ENCODE measurements at regions not wholly inside any gene's neighbourhood (a gene's known extent, or its start where the extent isn't known, plus 50 kb on each side); places are given as distances from the start of the nearest gene placed in this dataset.

DNA sequence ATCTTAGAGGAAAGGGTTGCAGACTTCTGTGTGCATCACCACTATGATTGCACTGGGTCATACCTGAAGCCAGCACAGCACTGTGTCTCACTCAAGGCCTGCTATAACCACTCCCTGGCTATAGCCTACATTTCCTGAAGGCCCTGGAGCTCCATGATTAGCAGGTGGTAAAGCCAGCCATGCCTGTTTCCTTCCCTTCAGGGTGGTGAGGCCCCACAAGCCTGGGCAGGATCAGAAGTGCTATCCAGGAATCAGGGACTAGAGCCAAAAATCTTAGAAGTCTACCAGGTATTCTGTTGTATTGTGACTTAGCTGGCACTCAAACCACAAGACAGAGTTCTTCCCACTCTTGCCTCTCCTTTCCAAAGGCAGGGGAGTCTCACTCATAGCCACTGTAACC, 734.6 kb downstream of the GLUD2 start:
- no peak overlapping the region for H3K18ac ChIP-seq (ENCODE audit: low read length)
- H3K4me2 ChIP-seq (ENCODE audit: low read length) = no peak overlapping the region
- H3K14ac ChIP-seq (ENCODE audit: low read length) = no peak overlapping the region
- H3K79me2 ChIP-seq (ENCODE audit: control insufficient read depth, insufficient read depth, low read length, poor library complexity) = no peaks in the 10 kb centered on the region
- no peaks in the 10 kb centered on the region for H3K27me3 ChIP-seq (ENCODE audit: insufficient read depth, low read length)
- peaks cover 0 to 2% of the 10 kb centered on the region in 2 experiments for H3K4me1 ChIP-seq (ENCODE audit: control insufficient read depth in 1 of 2, insufficient read depth in 2 of 2, low read length in 2 of 2)
- H2BK12ac ChIP-seq (ENCODE audit: low read length) = no peak overlapping the region
- H3K36me3 ChIP-seq (ENCODE audit: control insufficient read depth in 1 of 2, insufficient read depth in 2 of 2, low read length in 2 of 2) = no peaks in the 10 kb centered on the region
- no peak overlapping the region for H2BK120ac ChIP-seq (ENCODE audit: insufficient read depth, low read length, poor library complexity)
- no peak overlapping the region for H3K27ac ChIP-seq (ENCODE audit: low read depth, low read length)
- no peak overlapping the region for H4K8ac ChIP-seq (ENCODE audit: low read depth, low read length)
- H3K79me1 ChIP-seq (ENCODE audit: low read length) = no peaks in the 10 kb centered on the region
- no peaks in the 10 kb centered on the region for H3K9me3 ChIP-seq (ENCODE audit: insufficient read depth, low read depth, low read length)
- H3K4ac ChIP-seq (ENCODE audit: low read depth, low read length) = no peak overlapping the region
- H2AK5ac ChIP-seq (ENCODE audit: low read length) = no peak overlapping the region
- no peak overlapping the region for H3K23ac ChIP-seq (ENCODE audit: low read length)
- H2BK5ac ChIP-seq (ENCODE audit: low read depth, low read length, poor library complexity) = no peak overlapping the region
- DNase-seq = no peak
- no peak overlapping the region for H4K91ac ChIP-seq (ENCODE audit: low read depth, low read length)
- no peak overlapping the region for H3K4me3 ChIP-seq (ENCODE audit: low read depth, low read length)
- no peak overlapping the region for H3K9ac ChIP-seq (ENCODE audit: low read length)
- no peak overlapping the region for H2AFZ ChIP-seq (ENCODE audit: insufficient read depth, low read length, poor library complexity)
- H4K12ac ChIP-seq (ENCODE audit: low read depth, low read length) = no peak overlapping the region

DNA sequence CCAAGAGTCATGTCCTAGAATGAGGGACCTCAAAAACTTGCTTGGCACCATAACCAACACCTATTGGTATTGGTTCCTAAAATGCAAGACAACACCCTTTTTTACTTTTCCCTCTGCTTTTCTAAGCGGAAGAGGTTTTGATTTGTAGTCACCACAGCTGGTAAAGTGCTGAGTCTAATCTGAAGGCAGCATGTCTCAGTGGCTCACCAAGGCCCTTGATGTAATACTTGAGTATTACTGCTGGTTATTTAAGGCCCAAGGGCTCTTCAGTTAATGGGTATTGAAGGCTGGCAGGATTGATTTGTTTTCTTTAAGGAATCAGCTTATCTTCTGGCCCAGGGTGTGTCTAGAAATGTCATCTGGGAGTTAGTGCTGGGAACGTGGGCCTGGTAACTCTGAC, 735.1 kb downstream of the GLUD2 start:
- Histone ChIP-seq H2BK12ac (ENCODE audit: low read length) (no peak overlapping the region), H3K9me3 (ENCODE audit: insufficient read depth, low read depth, low read length) (no peaks in the 10 kb centered on the region), H3K79me1 (ENCODE audit: low read length) (no peaks in the 10 kb centered on the region), H3K9ac (ENCODE audit: low read length) (no peak overlapping the region), H3K4ac (ENCODE audit: low read depth, low read length) (no peak overlapping the region), H4K91ac (ENCODE audit: low read depth, low read length) (no peak overlapping the region), H3K4me3 (ENCODE audit: low read depth, low read length) (no peak overlapping the region), H2AK5ac (ENCODE audit: low read length) (no peak overlapping the region), H3K79me2 (ENCODE audit: control insufficient read depth, insufficient read depth, low read length, poor library complexity) (no peaks in the 10 kb centered on the region), H3K18ac (ENCODE audit: low read length) (no peak overlapping the region), H3K36me3 (ENCODE audit: control insufficient read depth in 1 of 2, insufficient read depth in 2 of 2, low read length in 2 of 2) (no peaks in the 10 kb centered on the region), H3K23ac (ENCODE audit: low read length) (no peak overlapping the region), H3K4me2 (ENCODE audit: low read length) (no peak overlapping the region), H3K27ac (ENCODE audit: low read depth, low read length) (no peak overlapping the region), H3K4me1 (ENCODE audit: control insufficient read depth in 1 of 2, insufficient read depth in 2 of 2, low read length in 2 of 2) (peaks cover 0 to 2% of the 10 kb centered on the region in 2 experiments), H4K12ac (ENCODE audit: low read depth, low read length) (no peak overlapping the region), H4K8ac (ENCODE audit: low read depth, low read length) (no peak overlapping the region), H3K27me3 (ENCODE audit: insufficient read depth, low read length) (no peaks in the 10 kb centered on the region), H3K14ac (ENCODE audit: low read length) (no peak overlapping the region), H2BK5ac (ENCODE audit: low read depth, low read length, poor library complexity) (no peak overlapping the region), H2BK120ac (ENCODE audit: insufficient read depth, low read length, poor library complexity) (no peak overlapping the region), H2AFZ (ENCODE audit: insufficient read depth, low read length, poor library complexity) (no peak overlapping the region)
- WGBS (ENCODE audit: extremely low coverage, insufficient coverage, insufficient read length) = no CpG with 5 or more reads among the region's 2 CpGs
- no peak for DNase-seq

DNA sequence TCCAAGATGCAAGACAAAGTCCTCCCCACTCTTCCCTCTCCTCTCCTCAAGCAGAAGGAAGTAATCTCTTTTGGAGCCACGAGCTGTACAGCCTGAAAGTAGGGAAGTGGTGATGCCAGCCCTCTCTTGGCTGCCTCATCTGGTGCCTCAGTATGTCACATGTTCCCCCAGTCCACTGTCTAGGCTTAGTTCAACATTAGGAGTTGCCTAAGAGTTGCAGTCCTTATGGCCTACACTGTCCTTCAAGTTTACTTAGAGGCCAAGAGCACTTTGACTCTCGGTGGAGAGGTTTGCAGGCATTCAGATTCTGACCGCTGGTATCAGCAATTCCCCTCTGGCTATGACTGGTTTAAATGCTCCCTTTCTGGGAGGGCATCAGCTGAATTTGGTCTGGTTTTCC, 735.6 kb downstream of the GLUD2 start:
- Histone ChIP-seq H4K8ac (ENCODE audit: low read depth, low read length) (no peak overlapping the region), H3K4ac (ENCODE audit: low read depth, low read length) (no peak overlapping the region), H3K79me2 (ENCODE audit: control insufficient read depth, insufficient read depth, low read length, poor library complexity) (no peaks in the 10 kb centered on the region), H3K27ac (ENCODE audit: low read depth, low read length) (no peak overlapping the region), H2BK12ac (ENCODE audit: low read length) (no peak overlapping the region), H3K27me3 (ENCODE audit: insufficient read depth, low read length) (no peaks in the 10 kb centered on the region), H3K4me1 (ENCODE audit: control insufficient read depth in 1 of 2, insufficient read depth in 2 of 2, low read length in 2 of 2) (peaks cover 0 to 2% of the 10 kb centered on the region in 2 experiments), H3K4me2 (ENCODE audit: low read length) (no peak overlapping the region), H3K79me1 (ENCODE audit: low read length) (no peaks in the 10 kb centered on the region), H3K36me3 (ENCODE audit: control insufficient read depth in 1 of 2, insufficient read depth in 2 of 2, low read length in 2 of 2) (no peaks in the 10 kb centered on the region), H3K18ac (ENCODE audit: low read length) (no peak overlapping the region), H3K9me3 (ENCODE audit: insufficient read depth, low read depth, low read length) (no peaks in the 10 kb centered on the region), H2AFZ (ENCODE audit: insufficient read depth, low read length, poor library complexity) (no peak overlapping the region), H3K14ac (ENCODE audit: low read length) (no peak overlapping the region), H2AK5ac (ENCODE audit: low read length) (no peak overlapping the region), H3K23ac (ENCODE audit: low read length) (no peak overlapping the region), H3K9ac (ENCODE audit: low read length) (no peak overlapping the region), H2BK5ac (ENCODE audit: low read depth, low read length, poor library complexity) (no peak overlapping the region), H2BK120ac (ENCODE audit: insufficient read depth, low read length, poor library complexity) (no peak overlapping the region), H4K12ac (ENCODE audit: low read depth, low read length) (no peak overlapping the region), H4K91ac (ENCODE audit: low read depth, low read length) (no peak overlapping the region), H3K4me3 (ENCODE audit: low read depth, low read length) (no peak overlapping the region)
- no peak for DNase-seq
- no CpG with 5 or more reads among the region's 3 CpGs for WGBS (ENCODE audit: extremely low coverage, insufficient coverage, insufficient read length)

DNA sequence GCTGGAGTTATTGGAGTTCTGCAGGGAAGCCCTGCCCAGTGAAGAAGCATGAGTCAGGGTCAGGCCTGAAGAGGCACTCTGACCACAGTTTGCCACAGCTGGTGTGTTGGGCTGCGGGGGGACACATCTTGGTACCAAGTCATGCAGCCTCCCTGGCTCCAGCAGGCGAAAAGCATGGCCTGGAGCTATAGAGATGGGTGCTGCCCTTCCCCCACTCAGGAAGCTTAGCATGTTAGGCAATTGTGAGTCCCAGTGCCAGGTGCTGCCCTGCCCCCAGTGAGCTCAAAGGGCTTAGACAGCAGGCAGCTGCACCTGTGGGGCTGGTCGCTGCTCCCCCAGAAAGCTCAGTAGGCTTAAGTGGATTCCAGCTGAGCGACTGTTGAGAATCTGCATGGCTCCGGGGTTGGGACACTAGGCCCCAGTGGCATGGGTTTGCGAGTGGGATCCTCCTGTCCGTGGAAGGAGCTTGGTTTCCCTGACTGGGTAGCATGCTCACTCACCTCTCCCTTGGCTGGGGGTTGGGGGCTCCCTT, 755.5 kb downstream of the GLUD2 start:
- Histone ChIP-seq H3K27me3 (ENCODE audit: insufficient read depth, low read length) (no peaks in the 10 kb centered on the region), H4K8ac (ENCODE audit: low read depth, low read length) (no peak overlapping the region), H2BK5ac (ENCODE audit: low read depth, low read length, poor library complexity) (no peak overlapping the region), H3K36me3 (ENCODE audit: control insufficient read depth in 1 of 2, insufficient read depth in 2 of 2, low read length in 2 of 2) (no peaks in the 10 kb centered on the region), H3K18ac (ENCODE audit: low read length) (no peak overlapping the region), H2BK120ac (ENCODE audit: insufficient read depth, low read length, poor library complexity) (no peak overlapping the region), H2AFZ (ENCODE audit: insufficient read depth, low read length, poor library complexity) (no peak overlapping the region), H3K79me2 (ENCODE audit: control insufficient read depth, insufficient read depth, low read length, poor library complexity) (no peaks in the 10 kb centered on the region), H3K23ac (ENCODE audit: low read length) (no peak overlapping the region), H3K9ac (ENCODE audit: low read length) (no peak overlapping the region), H3K4me3 (ENCODE audit: low read depth, low read length) (no peak overlapping the region), H2BK12ac (ENCODE audit: low read length) (no peak overlapping the region), H3K79me1 (ENCODE audit: low read length) (no peaks in the 10 kb centered on the region), H3K14ac (ENCODE audit: low read length) (no peak overlapping the region), H4K91ac (ENCODE audit: low read depth, low read length) (no peak overlapping the region), H3K4me2 (ENCODE audit: low read length) (no peak overlapping the region), H4K12ac (ENCODE audit: low read depth, low read length) (no peak overlapping the region), H3K27ac (ENCODE audit: low read depth, low read length) (no peak overlapping the region), H3K4me1 (ENCODE audit: control insufficient read depth in 1 of 2, insufficient read depth in 2 of 2, low read length in 2 of 2) (no peaks in the 10 kb centered on the region), H3K4ac (ENCODE audit: low read depth, low read length) (no peak overlapping the region), H3K9me3 (ENCODE audit: insufficient read depth, low read depth, low read length) (no peaks in the 10 kb centered on the region), H2AK5ac (ENCODE audit: low read length) (no peak overlapping the region)
- no peak for DNase-seq
- no CpG with 5 or more reads among the region's 7 CpGs for WGBS (ENCODE audit: extremely low coverage, insufficient coverage, insufficient read length)
